GM21723 (cell line): ENCODE measurements at regions not wholly inside any gene's neighbourhood (a gene's known extent, or its start where the extent isn't known, plus 50 kb on each side); places are given as distances from the start of the nearest gene placed in this dataset.

ENCODE experiments used
- ATAC-seq: cut with Tn5 transposase; IDR thresholded peaks from one replicate; pipeline ENCODE4 v1.9.1; 2021; ENCODE audit warnings: mild to moderate bottlenecking, moderate library complexity; ENCODE audit not compliant: unreplicated experiment

DNA sequence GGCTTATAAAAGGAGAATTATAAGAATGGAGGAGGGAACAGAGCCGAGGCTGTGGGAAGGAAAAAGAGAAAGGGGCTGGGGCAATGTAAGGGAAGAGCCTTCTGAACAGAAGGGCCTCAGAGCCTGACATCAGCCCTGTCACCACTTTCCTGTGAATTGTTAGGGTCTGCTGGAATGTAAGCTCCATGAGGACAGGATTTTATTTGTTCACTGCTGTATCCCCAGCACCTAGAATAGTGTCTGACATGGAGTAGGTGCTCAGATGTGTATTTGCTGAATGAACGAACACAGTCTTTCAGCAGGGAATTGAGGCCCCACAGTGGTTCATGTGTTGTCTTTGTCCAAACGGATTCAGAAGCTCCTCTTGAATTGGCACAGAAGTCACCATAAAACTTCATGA, 251.5 kb downstream of the OPA1 start:
- ATAC-seq: no peak

- no peak for ATAC-seq
Measured at GRCh38 chr3:193845144-193845543, 252.1 kb downstream of the OPA1 start.

DNA sequence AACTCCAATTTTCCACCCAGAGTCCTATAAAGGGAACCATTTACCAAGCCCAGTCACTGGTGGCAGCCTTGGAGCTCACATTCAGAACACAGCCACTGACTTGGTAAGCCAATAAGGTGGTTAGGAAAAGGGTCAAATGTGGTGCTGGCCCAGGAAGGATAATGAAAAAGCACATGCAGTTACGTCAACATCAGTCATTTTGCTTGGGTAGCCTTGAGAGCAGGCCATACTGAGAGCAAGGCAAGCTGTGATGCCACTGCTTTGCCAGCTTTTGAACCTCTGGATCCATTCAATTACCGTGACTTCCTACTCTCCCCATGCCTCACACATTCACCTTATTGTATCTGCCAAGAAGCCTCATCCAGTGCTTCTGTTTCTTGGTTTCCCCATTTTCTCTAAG, 253.6 kb downstream of the OPA1 start:
- no peak for ATAC-seq

DNA sequence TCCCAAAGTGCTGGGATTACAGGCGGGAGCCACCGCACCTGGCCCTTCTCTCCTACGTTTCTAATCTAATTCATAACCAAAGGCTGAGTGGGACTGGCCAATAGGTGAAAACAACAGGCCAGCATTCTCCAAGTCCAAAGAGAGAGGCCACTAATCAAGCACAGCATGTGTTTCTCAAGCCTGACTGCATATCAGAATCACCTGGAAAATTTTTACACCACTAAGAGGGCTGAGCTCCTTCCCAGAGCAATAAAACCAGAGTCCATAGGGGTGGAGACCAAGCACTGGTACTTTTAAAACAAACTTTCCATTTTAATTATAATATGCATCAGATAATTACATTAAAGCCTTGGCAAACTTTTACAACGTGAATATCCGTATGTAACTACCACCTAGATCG, 254.4 kb downstream of the OPA1 start:
- no peak for ATAC-seq

GRCh38 chr3:193848547-193848946, 255.5 kb downstream of the OPA1 start:
- no peak for ATAC-seq

DNA sequence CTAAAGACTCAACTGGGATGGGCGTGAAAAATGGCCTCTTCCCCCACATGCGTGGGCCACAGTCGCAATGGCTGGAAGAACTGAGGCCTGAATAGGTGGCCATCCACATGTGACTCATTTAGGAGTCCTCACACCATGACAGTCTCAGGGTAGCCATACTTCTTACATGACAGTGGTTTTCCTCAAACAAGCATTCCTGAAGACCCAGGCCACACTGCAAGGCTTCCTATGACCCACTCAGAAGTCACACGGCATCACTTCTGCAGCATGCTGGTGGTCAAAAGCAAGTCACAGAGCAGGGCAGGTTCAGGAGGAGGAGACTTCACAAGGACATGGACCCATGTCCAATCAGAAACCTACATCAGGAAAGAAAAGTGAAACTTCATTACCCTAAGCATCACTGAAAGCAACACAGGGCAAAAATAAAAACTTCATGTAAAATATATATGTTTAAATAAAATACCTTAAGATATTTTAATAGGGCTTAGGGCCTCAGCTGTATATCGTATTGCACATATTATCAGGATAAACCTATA, 257.1 kb downstream of the OPA1 start:
- no peak for ATAC-seq

DNA sequence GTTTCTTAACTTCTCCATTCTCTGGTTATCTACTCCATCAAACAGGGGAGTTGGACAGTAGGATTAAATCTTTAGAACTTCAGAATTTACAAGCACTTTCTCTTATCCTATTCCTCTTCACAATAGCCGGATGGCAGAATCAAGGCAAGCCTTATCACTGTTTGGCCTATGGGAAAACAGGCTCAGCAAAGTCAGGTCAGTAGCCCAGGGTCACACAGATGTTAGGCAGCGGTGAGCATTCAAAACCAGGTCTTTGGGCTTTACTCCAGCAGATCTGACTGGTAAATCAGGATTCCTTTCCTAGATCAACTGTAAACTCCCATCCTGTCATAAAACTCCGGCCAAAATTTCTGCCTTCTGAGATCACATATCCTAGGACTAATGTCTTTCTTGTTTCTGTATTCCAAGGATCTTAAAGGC, 258.4 kb downstream of the OPA1 start:
- ATAC-seq: no peak

GRCh38 chr3:193851941-193852674, 259.1 kb downstream of the OPA1 start:
- no peak for ATAC-seq

GRCh38 chr3:193852901-193853300, 259.9 kb downstream of the OPA1 start:
- no peak for ATAC-seq

GRCh38 chr3:193853511-193854219, 260.7 kb downstream of the OPA1 start:
- no peak for ATAC-seq

DNA sequence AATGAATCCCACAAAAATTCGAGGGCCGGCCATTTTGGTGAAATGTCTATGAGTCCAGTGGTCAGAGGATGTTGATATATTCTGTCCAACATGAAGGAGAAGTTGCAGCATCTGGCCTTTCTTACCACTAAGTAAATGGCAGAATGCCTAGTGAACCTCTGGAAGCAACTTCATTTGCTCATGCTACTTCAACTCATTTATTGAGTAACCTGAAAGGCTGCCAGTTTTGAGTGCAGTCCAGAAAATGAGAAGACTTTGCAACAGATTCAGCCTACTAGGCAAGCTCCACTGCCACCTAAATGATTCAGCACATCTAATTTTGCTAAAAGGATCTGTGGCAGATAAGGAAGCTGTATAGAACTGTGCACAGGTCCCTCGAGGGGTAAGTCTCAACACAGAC, 265.0 kb downstream of the OPA1 start:
- no peak for ATAC-seq

DNA sequence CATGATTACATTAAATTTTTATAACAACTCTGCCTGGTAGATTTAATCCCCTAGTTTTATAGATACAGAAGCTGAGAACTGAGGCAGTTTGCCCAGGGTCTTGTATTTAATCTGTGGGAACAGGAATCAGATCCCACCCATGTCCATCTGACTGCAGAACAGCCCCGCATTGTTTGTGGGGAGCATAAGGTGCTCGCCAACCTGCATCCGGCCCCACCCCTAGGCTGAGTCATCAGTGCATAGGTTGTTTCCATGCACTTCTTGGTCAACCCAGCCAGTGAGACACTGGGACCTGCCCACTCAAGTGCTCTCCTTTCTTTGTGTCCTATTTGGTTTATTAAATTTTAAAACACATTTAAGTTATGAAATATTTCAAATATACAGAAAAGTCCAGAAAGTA, 266.2 kb downstream of the OPA1 start:
- ATAC-seq: no peak

- ATAC-seq: no peak
Measured at GRCh38 chr3:193861012-193861411, 268.0 kb downstream of the OPA1 start.

DNA sequence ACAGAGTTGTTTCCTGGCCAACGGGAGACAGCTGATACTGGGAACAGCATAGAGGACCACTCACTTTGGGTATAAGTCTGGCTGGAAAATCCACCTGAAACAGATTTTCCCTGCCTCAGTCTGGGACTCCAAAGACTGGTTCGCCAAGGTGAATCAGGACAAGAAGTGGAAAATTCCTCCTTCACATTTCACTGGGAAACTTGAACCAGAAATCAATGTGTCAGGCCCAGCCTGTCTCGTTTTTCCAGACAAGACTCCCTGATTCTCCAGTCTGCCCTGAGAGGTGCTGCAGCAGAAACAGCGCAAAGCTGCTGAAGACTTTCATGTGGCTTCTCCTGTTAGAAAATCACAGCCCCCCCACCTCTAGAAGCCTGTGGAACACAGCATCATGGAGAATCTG, 269.8 kb downstream of the OPA1 start:
- no peak for ATAC-seq

DNA sequence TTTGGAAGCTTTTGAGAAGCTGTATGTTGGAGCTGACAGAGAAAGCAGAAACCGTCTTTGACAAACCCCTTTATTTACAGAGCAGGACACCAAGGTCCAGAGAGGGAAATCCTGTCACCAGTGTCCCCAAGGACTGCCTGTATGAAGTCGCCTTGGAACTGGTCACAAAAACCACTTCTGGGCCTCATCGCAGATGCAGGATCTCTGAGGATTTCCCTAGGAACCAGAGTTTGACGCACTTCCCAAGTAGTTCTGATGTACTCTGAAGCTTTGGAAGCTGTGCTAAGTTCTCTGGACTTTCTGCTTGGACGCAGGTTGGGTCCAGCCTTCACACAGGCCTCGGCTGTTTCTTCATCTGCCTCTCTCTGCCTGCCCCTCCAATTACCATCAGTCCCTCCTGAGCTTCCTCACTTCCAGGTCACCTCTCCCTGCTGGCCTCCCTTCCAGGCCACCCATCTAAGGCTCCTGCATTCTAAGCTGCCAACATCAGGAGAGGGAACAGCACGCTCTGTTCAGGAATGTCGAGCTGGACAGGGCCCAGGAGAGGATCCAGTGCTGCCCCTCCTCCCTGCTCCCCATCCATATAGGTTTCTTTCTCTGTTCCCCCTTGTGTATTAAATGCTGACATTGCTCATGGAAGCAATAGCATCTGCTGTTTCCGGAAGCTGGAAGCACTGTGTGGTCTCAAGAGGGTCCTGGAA, 270.8 kb downstream of the OPA1 start:
- ATAC-seq: no peak

GRCh38 chr3:193865339-193865738, 270.6 kb upstream of the HES1 start:
- ATAC-seq: peak; percentile 90

DNA sequence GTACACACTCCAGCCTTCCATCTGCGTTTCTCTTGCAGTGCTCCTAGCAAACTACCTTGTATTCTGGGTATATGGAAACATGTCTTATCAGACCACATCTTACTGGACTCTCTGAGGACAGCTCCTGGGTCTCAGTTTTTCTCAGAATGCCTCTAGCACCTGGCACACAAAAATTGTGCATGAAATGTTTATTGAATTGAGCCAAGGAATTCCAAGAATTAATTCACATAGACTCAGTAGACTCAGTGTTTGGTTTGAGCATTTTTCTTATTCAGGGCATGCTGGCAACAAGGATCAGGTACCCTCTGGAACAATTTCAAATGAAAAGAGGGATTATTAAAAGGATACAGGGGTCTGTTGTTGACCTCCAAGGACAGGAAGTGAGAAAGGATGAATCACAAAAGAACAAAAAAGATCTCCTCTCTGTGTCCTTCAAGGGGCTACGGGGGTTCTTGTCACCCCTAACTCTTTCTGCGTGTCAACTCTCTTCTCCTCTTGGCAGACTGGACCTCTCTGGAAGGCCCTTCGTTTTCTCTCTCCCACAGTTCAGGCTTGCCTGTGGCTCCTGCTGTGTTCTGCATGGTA, 270.0 kb upstream of the HES1 start:
- no peak for ATAC-seq

- no peak for ATAC-seq
Measured at GRCh38 chr3:193868590-193868989, 267.4 kb upstream of the HES1 start.

- no peak for ATAC-seq
Measured at GRCh38 chr3:193869221-193870201, 266.4 kb upstream of the HES1 start.
